H9 (cell line): ENCODE measurements at regions not wholly inside any gene's neighbourhood (a gene's known extent, or its start where the extent isn't known, plus 50 kb on each side); places are given as distances from the start of the nearest gene placed in this dataset.

Experiments used
- DNase-seq: peaks from one replicate; pipeline ENCODE4 v3.0.0-alpha.2; 2017
- H2AFZ ChIP-seq: one replicate; pipeline ENCODE4 v1.6.1; 2013; ENCODE audit warnings: mild to moderate bottlenecking, low read length, control low read depth, moderate library complexity
- H2AK5ac ChIP-seq: 2 replicates; pipeline ENCODE4 v1.6.1; 2013; ENCODE audit warnings: low read length, control low read depth, mixed read lengths; ENCODE audit not compliant: insufficient read length
- H2BK120ac ChIP-seq: one replicate; pipeline ENCODE4 v1.6.1; 2013; ENCODE audit warnings: low read depth, mild to moderate bottlenecking, low read length, control low read depth, inconsistent platforms; ENCODE audit not compliant: poor library complexity, severe bottlenecking
- H2BK12ac ChIP-seq: 2 replicates; pipeline ENCODE4 v1.6.1; 2013; ENCODE audit warnings: low read length, control low read depth, mixed read lengths, low read depth; ENCODE audit not compliant: insufficient read length
- H2BK15ac ChIP-seq: 2 replicates; pipeline ENCODE4 v1.6.1; 2013; ENCODE audit warnings: low read depth, low read length, control low read depth
- H2BK20ac ChIP-seq: one replicate; pipeline ENCODE4 v1.6.1; 2013; ENCODE audit warnings: low read depth, mild to moderate bottlenecking, low read length, control low read depth, inconsistent platforms; ENCODE audit not compliant: poor library complexity, severe bottlenecking
- H2BK5ac ChIP-seq: 2 replicates; pipeline ENCODE4 v1.6.1; 2013; ENCODE audit warnings: low read length, control low read depth, mixed read lengths; ENCODE audit not compliant: insufficient read length
- H3K14ac ChIP-seq: 2 replicates; pipeline ENCODE4 v1.6.1; 2013; ENCODE audit warnings: low read length, control low read depth; ENCODE audit not compliant: insufficient read depth
- H3K18ac ChIP-seq: 2 replicates; pipeline ENCODE4 v1.6.1; 2013; ENCODE audit warnings: low read depth, mild to moderate bottlenecking, mixed read lengths, low read length, control low read depth; ENCODE audit not compliant: insufficient read length
- H3K23ac ChIP-seq: 2 replicates; pipeline ENCODE4 v1.6.1; 2013; ENCODE audit warnings: low read length, control low read depth, mixed read lengths, low read depth; ENCODE audit not compliant: insufficient read length
- H3K23me2 ChIP-seq: 2 replicates; pipeline ENCODE4 v1.6.1; 2013; ENCODE audit warnings: low read depth, mild to moderate bottlenecking, mixed read lengths, low read length, control low read depth; ENCODE audit not compliant: insufficient read length, poor library complexity, severe bottlenecking
- H3K27ac ChIP-seq: 2 replicates; pipeline ENCODE4 v1.5.1; 2013; ENCODE audit warnings: low read length, control low read depth, mixed read lengths, low read depth; ENCODE audit not compliant: insufficient read length
- H3K27me3 ChIP-seq: 2 replicates; pipeline ENCODE4 v1.6.1; 2013; ENCODE audit warnings: low read length, control low read depth, inconsistent platforms; ENCODE audit not compliant: insufficient read depth
- H3K4ac ChIP-seq: 2 replicates; pipeline ENCODE4 v1.6.1; 2013; ENCODE audit warnings: low read depth, mild to moderate bottlenecking, control low read depth, inconsistent platforms, low read length, moderate library complexity
- H3K4me1 ChIP-seq: 2 replicates; pipeline ENCODE4 v1.6.1; 2013; ENCODE audit warnings: low read length, control low read depth, inconsistent platforms; ENCODE audit not compliant: insufficient read depth
- H3K4me2 ChIP-seq: 2 replicates; pipeline ENCODE4 v1.6.1; 2013; ENCODE audit warnings: low read length, control low read depth, mixed read lengths; ENCODE audit not compliant: insufficient read length, insufficient read depth
- H3K56ac ChIP-seq: 2 replicates; pipeline ENCODE4 v1.6.1; 2013; ENCODE audit warnings: low read depth, mild to moderate bottlenecking, mixed read lengths, low read length, control low read depth; ENCODE audit not compliant: insufficient read length
- H3K79me1 ChIP-seq: 2 replicates; pipeline ENCODE4 v1.6.1; 2013; ENCODE audit warnings: low read depth, mild to moderate bottlenecking, moderate library complexity, low read length, control low read depth, inconsistent platforms; ENCODE audit not compliant: insufficient read depth, poor library complexity, severe bottlenecking
- H3K79me2 ChIP-seq: 2 replicates; pipeline ENCODE4 v1.6.1; 2013; ENCODE audit warnings: low read length, control low read depth, inconsistent platforms; ENCODE audit not compliant: insufficient read depth
- H3K9ac ChIP-seq: 2 replicates; pipeline ENCODE4 v1.6.1; 2013; ENCODE audit warnings: low read length, control low read depth, mixed read lengths; ENCODE audit not compliant: insufficient read length; ENCODE audit errors: extremely low read depth
- H3K9me3 ChIP-seq: one replicate; pipeline ENCODE4 v1.6.1; 2013; ENCODE audit warnings: low read depth, low read length, inconsistent platforms; ENCODE audit not compliant: control insufficient read depth
- H3T11ph ChIP-seq: one replicate; pipeline ENCODE4 v1.6.1; 2013; ENCODE audit warnings: mild to moderate bottlenecking, low read length, control low read depth, inconsistent platforms
- H4K20me1 ChIP-seq: one replicate; pipeline ENCODE4 v1.6.1; 2013; ENCODE audit not compliant: control insufficient read depth, insufficient read length, insufficient read depth
- H4K5ac ChIP-seq: 2 replicates; pipeline ENCODE4 v1.6.1; 2013; ENCODE audit warnings: low read depth, mild to moderate bottlenecking, mixed read lengths, low read length, control low read depth; ENCODE audit not compliant: insufficient read length
- H4K8ac ChIP-seq: replicated peaks from 2 replicates; pipeline ENCODE4 v1.6.1; 2013; ENCODE audit warnings: low read length, control low read depth, mixed read lengths, low read depth; ENCODE audit not compliant: insufficient read length
- H4K91ac ChIP-seq: 2 replicates; pipeline ENCODE4 v1.6.1; 2013; ENCODE audit warnings: low read depth, mild to moderate bottlenecking, moderate library complexity, mixed read lengths, low read length, control low read depth; ENCODE audit not compliant: insufficient read length
- H3K27ac Mint-ChIP-seq, 3 experiments: 2 replicates in 2 of 3; 3 replicates in 1 of 3; pipeline ENCODE4 v1.8.0; 2020 to 2021; ENCODE audit warnings: mixed read lengths in 3 of 3, mild to moderate bottlenecking in 1 of 3, moderate library complexity in 1 of 3
- H3K27me3 Mint-ChIP-seq: 2 replicates; pipeline ENCODE4 v1.8.0; 2021; ENCODE audit warnings: low read depth, mild to moderate bottlenecking, moderate library complexity, mixed read lengths
- H3K36me3 Mint-ChIP-seq, 3 experiments: 2 replicates in 2 of 3; 3 replicates in 1 of 3; pipeline ENCODE4 v1.8.0; 2020 to 2021; ENCODE audit warnings: low read depth in 3 of 3, mixed read lengths in 3 of 3; ENCODE audit not compliant: insufficient read depth in 1 of 3
- H3K4me1 Mint-ChIP-seq, 2 experiments: 2 replicates each; pipeline ENCODE4 v1.8.0; 2020; ENCODE audit warnings: mixed read lengths in 2 of 2
- H3K4me3 Mint-ChIP-seq, 2 experiments: 2 replicates in 1 of 2; 3 replicates in 1 of 2; pipeline ENCODE4 v1.8.0; 2020 to 2021; ENCODE audit warnings: mild to moderate bottlenecking in 2 of 2, mixed read lengths in 2 of 2, moderate library complexity in 1 of 2
- H3K9me3 Mint-ChIP-seq, 2 experiments: 2 replicates in 1 of 2; 3 replicates in 1 of 2; pipeline ENCODE4 v1.8.0; 2020; ENCODE audit warnings: mild to moderate bottlenecking in 2 of 2, mixed read lengths in 2 of 2, moderate library complexity in 1 of 2
- WGBS: extraction: QIAGEN DNeasy Blood & Tissue Kit; methylation state at CpG from one replicate; pipeline ENCODE4 v1.1.7; 2013; ENCODE audit warnings: missing lambda C conversion rate, low lambda C conversion rate, mixed read lengths; ENCODE audit not compliant: insufficient read length; ENCODE audit errors: extremely low coverage; 5-methylcytosine and 5-hydroxymethylcytosine counted together
- TF ChIP-seq, protein P1 (sequence below): fragments of 200-600 bp; sonication (generic); conservative IDR thresholded peaks from 3 replicates; pipeline ENCODE4 v1.8.0; 2021; ENCODE audit warnings: antibody characterized with exemption, mild to moderate bottlenecking

DNA sequence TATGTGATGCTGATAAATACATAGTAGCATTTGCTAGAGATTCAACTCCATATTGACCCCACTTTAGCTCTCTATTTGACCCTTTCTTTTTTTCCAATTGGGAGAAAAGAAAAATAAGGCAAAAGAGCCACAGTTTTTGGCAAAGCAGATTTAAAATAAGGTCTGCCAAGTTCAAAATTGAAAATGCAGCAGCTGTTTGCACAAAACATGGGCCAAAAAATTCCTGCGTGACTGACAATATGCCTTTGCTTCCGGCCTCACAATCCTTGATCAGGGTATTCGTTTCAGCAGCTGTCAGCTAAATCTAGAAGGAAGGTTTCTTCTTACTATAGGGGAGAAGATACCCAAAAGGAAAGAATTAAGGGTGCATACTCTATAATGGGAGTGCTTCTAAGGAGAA, 563.5 kb upstream of the CCDC54 start:
- H4K5ac ChIP-seq: no peak overlapping the region
- no peak overlapping the region for H3K56ac ChIP-seq
- no CpG with 5 or more reads among the region's 3 CpGs for WGBS
- H2BK5ac ChIP-seq: no peak overlapping the region
- H3T11ph ChIP-seq: no peak overlapping the region
- H3K27me3 ChIP-seq: no peaks in the 10 kb centered on the region
- no peaks in the 10 kb centered on the region for H3K4me1 ChIP-seq
- no peak overlapping the region for H4K91ac ChIP-seq
- H3K4me1 Mint-ChIP-seq: peaks cover 11 to 12% of the 10 kb centered on the region in 2 experiments
- no peaks in the 10 kb centered on the region for H3K23me2 ChIP-seq
- no peak overlapping the region for H2BK12ac ChIP-seq
- peaks cover 0 to 2% (median 0%) of the 10 kb centered on the region in 3 experiments; a peak in 3 of 7 replicates for H3K36me3 Mint-ChIP-seq
- no peak overlapping the region for H3K4me3 Mint-ChIP-seq
- H3K27ac Mint-ChIP-seq: no peak overlapping the region; a peak in 1 of 7 replicates
- H2BK15ac ChIP-seq: no peak overlapping the region
- H3K4me2 ChIP-seq: no peak overlapping the region
- H3K18ac ChIP-seq: no peak overlapping the region
- no peaks in the 10 kb centered on the region for H3K27me3 Mint-ChIP-seq
- TF ChIP-seq, protein P1, sequence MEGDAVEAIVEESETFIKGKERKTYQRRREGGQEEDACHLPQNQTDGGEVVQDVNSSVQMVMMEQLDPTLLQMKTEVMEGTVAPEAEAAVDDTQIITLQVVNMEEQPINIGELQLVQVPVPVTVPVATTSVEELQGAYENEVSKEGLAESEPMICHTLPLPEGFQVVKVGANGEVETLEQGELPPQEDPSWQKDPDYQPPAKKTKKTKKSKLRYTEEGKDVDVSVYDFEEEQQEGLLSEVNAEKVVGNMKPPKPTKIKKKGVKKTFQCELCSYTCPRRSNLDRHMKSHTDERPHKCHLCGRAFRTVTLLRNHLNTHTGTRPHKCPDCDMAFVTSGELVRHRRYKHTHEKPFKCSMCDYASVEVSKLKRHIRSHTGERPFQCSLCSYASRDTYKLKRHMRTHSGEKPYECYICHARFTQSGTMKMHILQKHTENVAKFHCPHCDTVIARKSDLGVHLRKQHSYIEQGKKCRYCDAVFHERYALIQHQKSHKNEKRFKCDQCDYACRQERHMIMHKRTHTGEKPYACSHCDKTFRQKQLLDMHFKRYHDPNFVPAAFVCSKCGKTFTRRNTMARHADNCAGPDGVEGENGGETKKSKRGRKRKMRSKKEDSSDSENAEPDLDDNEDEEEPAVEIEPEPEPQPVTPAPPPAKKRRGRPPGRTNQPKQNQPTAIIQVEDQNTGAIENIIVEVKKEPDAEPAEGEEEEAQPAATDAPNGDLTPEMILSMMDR: no peak
- H3K9me3 ChIP-seq: no peaks in the 10 kb centered on the region
- H3K23ac ChIP-seq: no peak overlapping the region
- H4K8ac ChIP-seq: no peak overlapping the region
- H3K9me3 Mint-ChIP-seq: no peaks in the 10 kb centered on the region; a peak in 1 of 5 replicates
- H2AFZ ChIP-seq: no peak overlapping the region
- no peak overlapping the region for H2BK20ac ChIP-seq
- no peak for DNase-seq
- no peaks in the 10 kb centered on the region for H4K20me1 ChIP-seq
- H3K9ac ChIP-seq: no peak overlapping the region
- no peaks in the 10 kb centered on the region for H3K79me1 ChIP-seq
- H3K79me2 ChIP-seq: no peaks in the 10 kb centered on the region
- no peak overlapping the region for H3K4ac ChIP-seq
- H3K14ac ChIP-seq: no peak overlapping the region
- H3K27ac ChIP-seq: no peak overlapping the region
- no peak overlapping the region for H2AK5ac ChIP-seq
- H2BK120ac ChIP-seq: no peak overlapping the region
